GM23338 (cell line): ENCODE measurements at regions not wholly inside any gene's neighbourhood (a gene's known extent, or its start where the extent isn't known, plus 50 kb on each side); places are given as distances from the start of the nearest gene placed in this dataset.

Experiments used
- ATAC-seq: fragments of 200-7000 bp; cut with Tn5 transposase; 3 replicates; pipeline ENCODE4 v1.9.1; 2020
- DNase-seq: peaks from one replicate; pipeline ENCODE4 v3.0.0-alpha.2; 2015; ENCODE audit warnings: low spot score
- H2AFZ ChIP-seq: fragments of 200-600 bp; sonication (generic); 2 replicates; pipeline ENCODE4 v1.8.0; 2016; ENCODE audit warnings: antibody characterized with exemption, mild to moderate bottlenecking, moderate library complexity
- H3F3A ChIP-seq: fragments of 200-600 bp; sonication (generic); replicated peaks from 2 replicates; pipeline ENCODE4 v1.8.0; 2017; ENCODE audit warnings: antibody characterized with exemption, mixed run types, low read depth
- H3K27ac ChIP-seq: fragments of 200-600 bp; sonication (generic); 2 replicates; pipeline ENCODE4 v1.6.1; 2016; ENCODE audit warnings: low read depth
- H3K27me3 ChIP-seq: fragments of 200-600 bp; sonication (generic); 2 replicates; pipeline ENCODE4 v1.8.0; 2016; ENCODE audit warnings: mild to moderate bottlenecking, mixed run types, moderate library complexity; ENCODE audit not compliant: insufficient read depth
- H3K36me3 ChIP-seq: fragments of 200-600 bp; sonication (generic); 2 replicates; pipeline ENCODE4 v1.8.0; 2016; ENCODE audit warnings: mild to moderate bottlenecking; ENCODE audit not compliant: insufficient read depth
- H3K4me1 ChIP-seq: fragments of 200-600 bp; sonication (generic); 2 replicates; pipeline ENCODE4 v1.8.0; 2016; ENCODE audit warnings: mild to moderate bottlenecking, moderate library complexity; ENCODE audit not compliant: insufficient read depth
- H3K4me2 ChIP-seq: fragments of 200-600 bp; sonication (generic); 2 replicates; pipeline ENCODE4 v1.7.1; 2017; ENCODE audit warnings: mixed run types
- H3K4me3 ChIP-seq: fragments of 200-600 bp; sonication (generic); 2 replicates; pipeline ENCODE4 v1.6.1; 2016; ENCODE audit warnings: mixed run types
- H3K79me2 ChIP-seq: fragments of 200-600 bp; sonication (generic); replicated peaks from 2 replicates; pipeline ENCODE4 v1.8.0; 2017; ENCODE audit warnings: mild to moderate bottlenecking; ENCODE audit not compliant: insufficient read depth
- H3K9me2 ChIP-seq: fragments of 200-600 bp; sonication (generic); 2 replicates; pipeline ENCODE4 v1.8.0; 2017; ENCODE audit not compliant: insufficient read depth
- H4K20me1 ChIP-seq: fragments of 200-600 bp; sonication (generic); replicated peaks from 2 replicates; pipeline ENCODE4 v1.8.0; 2017; ENCODE audit warnings: mild to moderate bottlenecking; ENCODE audit not compliant: insufficient read depth
- H3K27ac Mint-ChIP-seq: 2 replicates; pipeline ENCODE4 v1.8.0; 2020; ENCODE audit warnings: inconsistent platforms, mild to moderate bottlenecking, moderate library complexity, mixed read lengths
- H3K27me3 Mint-ChIP-seq: 3 replicates; pipeline ENCODE4 v1.8.0; 2022; ENCODE audit warnings: low read depth, mild to moderate bottlenecking, moderate library complexity, mixed read lengths, inconsistent platforms; ENCODE audit not compliant: insufficient read depth, poor library complexity
- H3K36me3 Mint-ChIP-seq: 3 replicates; pipeline ENCODE4 v1.8.0; 2021; ENCODE audit warnings: low read depth, mild to moderate bottlenecking, inconsistent platforms, moderate library complexity, mixed read lengths
- H3K4me1 Mint-ChIP-seq: 3 replicates; pipeline ENCODE4 v1.8.0; 2020; ENCODE audit warnings: mild to moderate bottlenecking, inconsistent platforms, mixed read lengths
- H3K4me3 Mint-ChIP-seq: 3 replicates; pipeline ENCODE4 v1.8.0; 2021; ENCODE audit warnings: moderate library complexity, mild to moderate bottlenecking, inconsistent platforms, mixed read lengths
- H3K9me3 Mint-ChIP-seq: 3 replicates; pipeline ENCODE4 v1.8.0; 2020; ENCODE audit warnings: moderate library complexity, mild to moderate bottlenecking, inconsistent platforms, mixed read lengths
- CREB1 ChIP-seq: fragments of 250-450 bp; sonication (Bioruptor Pico); IDR thresholded peaks from 2 replicates; pipeline ENCODE4 v1.5.0; 2020; ENCODE audit warnings: low read depth, mild to moderate bottlenecking, moderate library complexity
- CTCF ChIP-seq, 2 experiments: fragments of 200-600 bp in 1 of 2; sonication (generic) in 1 of 2; conservative IDR thresholded peaks; 2 replicates each; pipeline versions ENCODE4 v1.5.1 to v1.6.1; 2016 to 2017; ENCODE audit warnings: antibody characterized with exemption in 2 of 2, low read depth in 2 of 2, mild to moderate bottlenecking in 2 of 2, moderate library complexity in 1 of 2
- ETS1 ChIP-seq: IDR thresholded peaks from 2 replicates; pipeline ENCODE4 v1.6.1; 2016; ENCODE audit warnings: antibody characterized with exemption
- EZH2 ChIP-seq: fragments of 200-600 bp; sonication (generic); IDR thresholded peaks from one replicate; pipeline ENCODE4 v1.8.0; 2017; ENCODE audit warnings: antibody characterized with exemption, mild to moderate bottlenecking, low read depth; ENCODE audit not compliant: unreplicated experiment
- EZH2phosphoT487 ChIP-seq: fragments of 200-600 bp; sonication (generic); IDR thresholded peaks from one replicate; pipeline ENCODE4 v1.8.1; 2018; ENCODE audit warnings: antibody characterized with exemption; ENCODE audit not compliant: unreplicated experiment
- JUNB ChIP-seq: IDR thresholded peaks from one replicate; pipeline ENCODE4 v1.6.1; 2016; ENCODE audit warnings: antibody characterized with exemption; ENCODE audit not compliant: unreplicated experiment
- NANOG ChIP-seq: IDR thresholded peaks from 2 replicates; pipeline ENCODE4 v1.6.1; 2016; ENCODE audit warnings: antibody characterized with exemption, borderline replicate concordance
- POLR2AphosphoS5 ChIP-seq: IDR thresholded peaks from 2 replicates; pipeline ENCODE4 v1.6.1; 2016; ENCODE audit warnings: antibody characterized with exemption, low read depth
- REST ChIP-seq: IDR thresholded peaks from one replicate; pipeline ENCODE4 v1.6.1; 2018; ENCODE audit warnings: antibody characterized with exemption; ENCODE audit not compliant: unreplicated experiment
- STAT1 ChIP-seq: IDR thresholded peaks from one replicate; pipeline ENCODE4 v1.6.1; 2016; ENCODE audit warnings: antibody characterized with exemption; ENCODE audit not compliant: unreplicated experiment
- ZNF114 ChIP-seq: fragments of 250-450 bp; sonication (Bioruptor Pico); IDR thresholded peaks from 2 replicates; pipeline ENCODE4 v1.5.0; 2020; ENCODE audit warnings: mild to moderate bottlenecking, moderate library complexity
- ZNF331 ChIP-seq: fragments of 250-450 bp; sonication (Bioruptor Pico); IDR thresholded peaks from 2 replicates; pipeline ENCODE4 v1.5.0; 2020; ENCODE audit warnings: low read depth, mild to moderate bottlenecking, moderate library complexity
- ZNF462 ChIP-seq: fragments of 250-450 bp; sonication (Bioruptor Pico); IDR thresholded peaks from 2 replicates; pipeline ENCODE4 v1.5.0; 2020; ENCODE audit warnings: mild to moderate bottlenecking, moderate library complexity

GRCh38 chrY:7938982-7939718 is 1027.6 kb upstream of the AMELY start:
- ATAC-seq (no peak), DNase-seq (no peak)
- Mint-ChIP-seq H3K27ac (no peak overlapping the region), H3K36me3 (no peaks in the 10 kb centered on the region), H3K4me1 (no peaks in the 10 kb centered on the region), H3K27me3 (no peaks in the 10 kb centered on the region), H3K4me3 (no peak overlapping the region), H3K9me3 (no peaks in the 10 kb centered on the region)
- TF ChIP-seq REST = no peak
- no peak for TF ChIP-seq JUNB
- TF ChIP-seq ZNF331 (CRISPR knock-in tag) = no peak
- no peak for TF ChIP-seq ETS1
- TF ChIP-seq EZH2phosphoT487 = no peak
- TF ChIP-seq ZNF114 (CRISPR knock-in tag) = no peak
- no peak for TF ChIP-seq NANOG
- no peak for TF ChIP-seq POLR2AphosphoS5
- TF ChIP-seq CTCF (conservative IDR thresholded peaks at IDR 0.05; ENCODE audit: low read depth in 2 of 2) = no peak
- no peak for TF ChIP-seq STAT1
- no peak for TF ChIP-seq CREB1 (CRISPR knock-in tag)
- TF ChIP-seq ZNF462 (CRISPR knock-in tag) = no peak
- no peak for TF ChIP-seq EZH2
- no peaks in the 10 kb centered on the region for H4K20me1 ChIP-seq
- H3K36me3 ChIP-seq = no peaks in the 10 kb centered on the region
- H3K79me2 ChIP-seq = no peaks in the 10 kb centered on the region
- no peak overlapping the region for H3K4me2 ChIP-seq
- H2AFZ ChIP-seq = no peak overlapping the region
- H3K4me3 ChIP-seq = no peak overlapping the region
- H3K9me2 ChIP-seq = no peaks in the 10 kb centered on the region
- H3F3A ChIP-seq = no peaks in the 10 kb centered on the region
- no peaks in the 10 kb centered on the region for H3K4me1 ChIP-seq
- H3K27me3 ChIP-seq = no peaks in the 10 kb centered on the region
- H3K27ac ChIP-seq = no peak overlapping the region
